ENCODE measurements at regions not wholly inside any gene's neighbourhood (a gene's known extent, or its start where the extent isn't known, plus 50 kb on each side); places are given as distances from the start of the nearest gene placed in this dataset.

- no peak for TF ChIP-seq CTCF (IDR thresholded peaks at IDR 0.05; ENCODE audit: extremely low read depth in 1 of 2, insufficient read depth in 1 of 2, low read depth in 1 of 2, low read length in 2 of 2)
- TF ChIP-seq POLR2A (IDR thresholded peaks at IDR 0.05; ENCODE audit: low read depth, low read length), result no peak
- no peak for TF ChIP-seq POLR2AphosphoS5 (IDR thresholded peaks at IDR 0.05; ENCODE audit: insufficient read depth, low read depth, low read length)
- no peak for TF ChIP-seq MYC (IDR thresholded peaks at IDR 0.05; ENCODE audit: low read depth, low read length)
- no peak for TF ChIP-seq EZH2 (IDR thresholded peaks at IDR 0.05; ENCODE audit: borderline replicate concordance, low read depth, low read length, severe bottlenecking)
- no peak for TF ChIP-seq GATA2 (IDR thresholded peaks at IDR 0.05; ENCODE audit: insufficient read depth, insufficient read length, low read depth, low read length)
- TF ChIP-seq FOS (IDR thresholded peaks at IDR 0.05; ENCODE audit: borderline replicate concordance, insufficient read depth, low read length), result no peak
- no peak for TF ChIP-seq JUN (IDR thresholded peaks at IDR 0.05; ENCODE audit: borderline replicate concordance, insufficient read depth, insufficient read length, low read depth)
Observed at GRCh38 chr5:17433406-17433805, 64.6 kb upstream of the TAF11L2 start.
